Amniotic epithelial cell (primary cell): ENCODE measurements at regions not wholly inside any gene's neighbourhood (a gene's known extent, or its start where the extent isn't known, plus 50 kb on each side); places are given as distances from the start of the nearest gene placed in this dataset.
"Not testable (repeated sequence)": the region's sequence is repeated elsewhere in the genome, so short reads cannot be mapped to it uniquely, and the experiment has no call there.

ENCODE experiments used
- DNase-seq: peaks from one replicate; pipeline ENCODE4 v3.0.0-alpha.2; 2010; ENCODE audit warnings: low read depth

DNA sequence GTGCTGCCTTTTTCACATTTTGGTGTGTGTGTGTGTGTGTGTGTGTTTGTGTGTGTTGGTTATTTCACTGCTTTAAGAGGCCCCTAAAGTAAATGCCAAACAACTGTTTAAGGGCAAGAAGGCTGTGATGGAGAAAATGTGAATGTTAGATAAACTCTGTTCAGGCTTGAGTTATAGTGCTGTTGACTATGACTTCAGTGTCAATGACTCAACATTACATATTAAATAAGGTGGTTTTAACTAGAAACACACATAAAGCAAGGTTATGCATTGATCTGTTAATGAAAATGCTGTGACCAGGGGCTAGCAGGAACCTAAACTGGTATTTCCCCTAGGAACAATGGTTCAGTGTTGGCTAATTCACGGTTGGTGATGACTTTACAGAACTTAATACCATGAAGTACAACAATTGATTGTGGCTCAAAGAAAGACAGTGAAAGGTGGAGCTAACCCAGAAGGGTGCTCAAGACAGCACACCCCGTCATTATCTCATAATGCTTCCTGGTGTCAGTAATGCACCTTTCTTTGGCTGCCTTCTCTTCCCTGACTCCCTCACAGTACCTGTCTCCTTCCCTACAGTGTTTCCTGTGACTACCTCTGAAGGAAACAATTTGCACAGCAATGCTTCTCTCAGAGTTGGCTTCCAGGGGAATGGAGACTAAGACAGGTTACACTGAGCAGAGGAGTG is 116.1 kb downstream of the RIN2 start:
- DNase-seq: no peak

DNA sequence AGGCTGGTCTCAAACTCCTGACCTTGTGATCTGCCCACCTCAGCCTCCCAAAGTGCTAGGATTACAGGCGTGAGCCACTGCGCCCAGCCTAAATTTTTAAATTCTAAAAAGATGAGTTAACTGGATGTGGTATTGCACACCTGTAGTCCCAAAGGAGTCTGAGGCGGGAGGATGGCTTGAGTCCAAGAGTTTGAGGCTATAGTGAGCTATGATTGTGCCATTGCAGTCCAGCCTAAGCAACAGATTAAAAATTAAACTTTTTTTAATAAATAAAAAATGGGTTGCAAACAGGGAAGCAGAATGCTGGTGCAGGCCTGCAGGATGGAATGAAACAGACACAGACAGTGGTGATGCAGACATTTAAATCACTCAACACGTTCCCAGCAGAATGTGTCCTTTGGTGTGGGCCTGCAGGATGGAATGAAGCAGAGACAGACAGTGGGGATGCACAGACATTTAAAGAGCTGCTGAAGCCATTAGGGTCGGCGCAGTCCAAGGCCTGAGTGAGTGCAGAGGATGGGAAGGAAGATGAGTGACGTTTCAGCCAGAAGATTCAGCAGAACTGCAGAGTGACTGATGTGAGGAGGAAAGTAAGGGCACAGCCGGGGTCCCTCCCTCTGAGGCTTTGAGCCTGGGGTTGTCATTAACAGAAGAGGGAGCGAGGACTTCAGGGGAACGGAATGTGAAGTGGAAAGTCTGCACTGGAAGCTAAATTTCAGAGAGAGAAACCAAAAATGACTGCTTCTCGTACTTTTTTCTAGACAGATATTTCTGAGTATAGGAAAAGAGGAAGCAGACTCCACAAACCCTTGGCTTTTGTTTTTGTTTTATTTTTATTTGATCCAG is 117.5 kb downstream of the RIN2 start:
- DNase-seq: no peak

DNA sequence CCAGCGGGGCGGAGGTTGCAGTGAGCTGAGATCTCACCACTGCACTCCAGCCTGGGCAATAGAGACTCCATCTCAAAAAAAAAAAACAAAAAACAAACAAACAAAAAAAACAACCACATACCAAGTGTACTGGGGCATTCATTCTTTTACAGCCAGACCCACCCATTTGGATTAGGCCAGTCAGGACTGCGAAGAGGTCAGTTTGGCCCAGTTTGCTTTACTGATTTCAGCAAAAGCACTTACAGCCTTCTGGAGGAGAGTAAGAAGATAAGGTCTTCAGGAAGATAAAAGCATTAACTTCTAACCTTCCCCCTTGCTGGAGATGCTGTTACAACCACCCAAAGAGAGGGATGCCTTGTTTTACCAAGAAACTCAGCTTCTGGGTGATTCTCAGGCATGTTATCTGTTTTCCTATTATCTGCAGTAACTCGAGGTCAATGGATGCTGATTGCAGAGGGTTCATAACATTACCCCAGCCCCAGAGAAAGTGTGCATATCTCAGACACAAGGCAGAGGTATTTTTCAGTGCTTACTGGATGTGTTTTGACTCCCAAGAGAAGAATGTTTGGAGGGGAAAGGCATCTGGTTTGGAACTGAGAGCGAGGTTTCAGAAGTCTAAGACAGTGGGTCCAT is 118.9 kb downstream of the RIN2 start:
- peak; percentile 73 for DNase-seq

DNA sequence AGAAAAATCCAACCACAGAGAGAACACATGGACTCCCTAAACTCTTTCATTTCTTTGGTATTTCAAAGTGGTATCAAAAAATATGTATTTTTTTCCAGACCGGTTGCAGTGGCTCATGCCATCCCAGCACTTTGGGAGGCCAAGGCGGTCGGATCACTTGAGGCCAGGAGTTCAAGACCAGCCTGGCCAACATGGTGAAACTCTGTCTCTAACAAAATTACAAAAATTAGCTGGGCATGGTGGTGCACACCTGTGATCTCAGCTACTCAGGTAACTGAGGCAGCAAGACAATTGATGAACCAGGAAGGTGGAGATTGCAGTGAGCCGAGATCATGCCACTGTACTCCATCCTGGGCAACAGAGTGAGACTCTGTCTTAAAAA is 121.8 kb downstream of the RIN2 start:
- not testable (repeated sequence) for DNase-seq

DNA sequence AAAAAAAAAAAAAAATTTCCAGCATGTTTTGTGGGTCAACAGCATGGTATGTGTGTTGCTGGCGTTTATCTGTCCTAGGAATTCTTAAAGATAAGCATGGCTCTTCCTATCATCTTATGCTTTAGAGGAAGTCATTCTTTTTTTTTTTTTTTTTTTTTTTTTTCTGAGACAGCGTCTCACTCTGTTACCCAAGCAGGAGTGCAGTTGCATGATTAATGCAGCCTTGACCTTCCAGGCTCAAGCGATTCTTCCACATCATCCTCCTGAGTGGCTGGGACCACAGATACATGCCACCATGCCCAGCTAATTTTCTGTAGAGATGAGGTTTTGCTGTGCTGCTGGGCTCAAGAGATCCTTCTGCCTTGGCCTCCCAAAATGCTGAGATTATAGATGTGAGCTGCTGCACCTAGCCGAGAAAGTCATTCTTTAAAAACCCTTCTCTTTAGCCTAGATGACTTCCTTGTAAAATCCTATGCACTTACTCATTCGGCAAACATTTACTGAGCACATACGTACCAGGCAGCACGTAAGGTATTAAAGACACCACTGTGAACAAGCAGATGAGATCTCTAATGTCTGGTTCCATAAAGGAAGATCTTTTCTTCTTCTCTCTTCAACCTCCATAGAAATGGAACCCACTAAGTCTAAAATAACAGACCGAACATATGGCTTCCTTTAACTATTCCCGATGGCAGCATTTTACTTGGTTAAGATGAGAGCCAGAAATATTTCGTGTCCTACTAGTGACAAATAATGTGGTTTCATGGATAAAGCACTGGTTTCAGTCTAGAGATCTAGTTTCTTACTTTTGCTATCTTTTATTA is 122.4 kb downstream of the RIN2 start:
- DNase-seq: peak; percentile 96

DNA sequence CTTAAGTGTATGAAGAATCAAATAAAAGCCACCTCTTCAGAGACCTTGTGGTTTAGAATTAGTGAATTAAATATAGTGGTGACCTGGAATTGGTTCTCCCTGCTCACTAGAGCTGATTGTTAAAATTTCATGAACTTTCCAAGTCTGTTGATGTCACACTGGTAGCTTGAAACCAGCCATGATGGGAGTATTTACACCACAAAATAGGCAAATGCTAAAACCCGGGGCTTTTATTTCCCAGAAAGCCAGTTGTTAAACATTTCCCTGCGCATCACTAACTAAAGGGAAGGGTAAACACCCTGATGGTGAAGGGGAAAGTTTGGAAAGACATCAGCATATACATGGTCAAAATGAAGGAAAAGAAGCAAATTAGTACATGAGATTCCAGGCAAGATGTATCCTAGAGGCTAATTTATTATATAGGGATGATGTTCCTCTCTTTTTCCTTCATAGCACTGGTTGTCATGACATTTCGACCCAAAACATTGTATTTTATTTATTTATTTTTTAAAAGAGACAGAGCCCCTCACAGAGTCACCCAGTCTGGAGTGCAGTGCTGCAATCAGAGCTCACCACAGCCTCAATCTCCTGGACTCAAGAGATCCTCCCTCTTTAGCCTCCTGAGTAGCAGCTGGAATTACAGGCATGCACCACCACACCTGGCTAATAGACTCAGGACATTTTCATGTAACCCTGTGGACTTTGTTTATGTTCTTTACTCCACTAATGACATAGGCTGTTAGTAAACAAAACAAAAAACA is 123.2 kb downstream of the RIN2 start:
- DNase-seq: peak; percentile 28

DNA sequence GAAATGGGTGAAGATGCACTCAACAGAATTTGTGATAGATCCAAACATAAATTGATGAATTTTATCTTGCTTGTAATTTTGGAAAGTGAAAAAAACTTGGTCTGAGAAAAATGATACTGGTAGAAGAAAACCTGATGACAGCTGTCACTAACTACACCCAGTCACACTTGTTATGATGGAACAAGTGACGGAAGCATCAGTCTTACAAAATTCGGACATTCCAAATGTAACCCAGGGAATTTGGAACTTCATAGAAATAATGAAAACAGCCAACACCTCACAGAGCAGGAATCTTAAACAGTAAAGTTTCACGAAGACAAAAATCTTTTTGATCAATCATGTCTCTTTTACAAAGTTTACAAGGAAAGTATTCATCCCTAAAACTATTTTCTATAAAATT is 123.9 kb downstream of the RIN2 start:
- DNase-seq: no peak

DNA sequence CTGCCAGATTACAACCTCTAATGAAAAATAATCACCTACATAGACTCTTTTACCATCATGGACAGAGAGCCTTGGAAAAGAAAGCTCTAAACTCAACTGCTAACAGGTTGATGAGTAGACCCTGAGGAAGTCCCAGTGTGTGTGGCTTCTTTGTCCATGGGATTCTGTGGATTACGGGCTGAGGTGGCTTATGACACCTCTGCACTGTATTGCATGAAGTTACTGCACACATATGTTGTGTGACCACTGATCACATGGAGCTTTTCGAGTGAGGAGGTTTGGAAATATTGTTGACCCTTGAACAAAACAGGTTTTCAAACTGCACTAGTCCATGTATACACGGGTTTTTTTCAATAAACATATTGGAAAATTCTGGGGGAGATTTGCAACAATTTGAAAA is 124.4 kb downstream of the RIN2 start:
- DNase-seq: no peak

DNA sequence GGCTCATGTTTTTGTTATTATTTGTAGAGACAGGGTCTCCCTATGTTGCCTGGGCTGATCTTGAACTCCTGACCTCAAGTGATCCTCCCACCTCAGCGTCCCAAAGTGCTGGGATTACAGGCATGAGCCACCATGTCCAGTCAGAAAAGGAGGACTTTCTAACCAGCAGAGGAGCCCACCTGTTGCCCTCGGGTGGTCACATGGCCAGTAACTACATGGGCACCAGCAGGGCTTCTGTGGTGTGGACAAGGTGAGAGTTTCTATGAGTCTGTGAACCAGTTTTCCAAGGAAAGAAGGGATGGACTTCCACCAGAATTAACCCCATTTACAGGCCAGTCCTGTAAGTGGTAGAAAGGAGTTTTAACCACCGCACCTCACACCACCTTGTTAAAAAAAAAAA is 125.4 kb downstream of the RIN2 start:
- no peak for DNase-seq

DNA sequence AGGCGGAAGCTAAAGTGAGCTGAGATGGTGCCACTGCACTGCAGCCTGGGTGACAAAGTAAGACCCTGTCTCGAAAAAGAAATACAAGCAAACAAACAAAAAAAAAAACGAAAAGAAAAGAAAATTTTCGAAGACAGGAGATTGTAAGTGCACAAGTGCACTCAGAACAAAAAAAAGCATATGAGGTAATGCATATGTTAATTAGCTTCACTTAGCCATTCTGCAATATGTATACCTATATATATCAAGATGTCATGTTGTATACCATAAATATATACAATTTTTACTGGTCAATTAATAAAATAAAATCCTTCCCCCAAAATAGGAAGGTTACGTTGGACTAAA is 127.5 kb downstream of the RIN2 start:
- no peak for DNase-seq

DNA sequence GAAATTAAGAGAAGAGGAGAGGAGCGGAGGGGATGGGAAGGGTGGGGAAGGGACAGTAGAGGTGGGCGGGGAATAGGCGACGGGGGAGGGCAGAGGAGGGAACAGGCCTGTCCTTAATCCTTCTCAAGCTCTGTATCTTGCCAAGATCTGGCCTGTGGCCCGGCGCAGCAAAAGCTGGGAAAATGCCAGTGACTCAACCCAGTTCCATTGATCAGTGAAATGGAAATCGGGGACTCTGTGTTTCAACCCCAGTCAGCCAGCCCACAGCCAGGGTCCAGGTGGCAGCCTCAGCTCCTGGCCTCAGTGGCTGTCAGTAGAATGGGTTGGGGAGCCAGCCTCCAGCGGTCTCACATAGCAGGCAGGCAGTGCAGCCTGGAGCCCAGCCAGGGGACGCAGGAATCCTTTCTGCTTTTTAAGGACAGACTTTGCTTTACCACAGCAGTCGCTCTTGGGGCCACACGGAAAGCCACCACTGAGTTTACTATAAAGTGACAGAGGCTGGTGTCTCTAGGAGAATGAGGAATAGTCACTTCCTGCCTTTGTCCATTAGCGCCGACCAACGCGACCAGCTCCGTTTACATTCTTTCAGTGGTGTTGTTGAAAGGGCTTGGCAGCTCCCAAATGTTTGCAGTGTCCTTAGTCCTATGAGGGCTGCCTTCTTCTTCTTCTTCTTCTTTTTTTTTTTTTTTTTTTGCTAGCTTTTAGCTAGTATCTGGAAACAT is 128.0 kb downstream of the RIN2 start:
- no peak for DNase-seq

DNA sequence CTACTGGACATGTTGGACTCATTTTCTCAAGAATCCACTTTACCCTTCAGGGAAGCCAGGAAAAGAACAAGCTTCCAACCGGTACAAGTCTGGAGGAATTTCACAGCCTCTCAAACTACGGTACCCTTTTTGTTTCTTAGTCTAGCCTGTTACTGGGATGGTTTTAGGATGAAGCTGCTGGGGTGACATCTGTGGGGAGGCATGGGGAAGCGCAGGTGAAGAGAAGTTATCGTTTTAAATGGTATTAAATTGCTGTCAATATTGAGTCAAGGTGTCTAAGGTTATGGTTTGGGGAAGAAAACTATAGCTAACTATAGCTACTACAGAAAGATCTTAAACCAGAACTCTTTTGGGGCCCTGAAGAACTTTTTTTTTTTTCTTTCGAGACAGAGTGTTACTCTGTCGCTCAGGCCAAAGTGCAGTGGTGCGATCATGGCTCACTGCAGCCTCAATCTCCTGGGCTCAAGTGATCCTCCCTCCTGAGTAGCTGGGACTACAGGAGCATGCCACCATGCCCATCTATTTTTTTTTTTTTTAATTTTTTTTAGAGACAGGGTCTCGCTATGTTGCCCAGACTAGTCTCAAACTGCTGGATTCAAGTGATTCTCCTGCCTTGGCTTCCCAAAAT is 128.7 kb downstream of the RIN2 start:
- DNase-seq: no peak

DNA sequence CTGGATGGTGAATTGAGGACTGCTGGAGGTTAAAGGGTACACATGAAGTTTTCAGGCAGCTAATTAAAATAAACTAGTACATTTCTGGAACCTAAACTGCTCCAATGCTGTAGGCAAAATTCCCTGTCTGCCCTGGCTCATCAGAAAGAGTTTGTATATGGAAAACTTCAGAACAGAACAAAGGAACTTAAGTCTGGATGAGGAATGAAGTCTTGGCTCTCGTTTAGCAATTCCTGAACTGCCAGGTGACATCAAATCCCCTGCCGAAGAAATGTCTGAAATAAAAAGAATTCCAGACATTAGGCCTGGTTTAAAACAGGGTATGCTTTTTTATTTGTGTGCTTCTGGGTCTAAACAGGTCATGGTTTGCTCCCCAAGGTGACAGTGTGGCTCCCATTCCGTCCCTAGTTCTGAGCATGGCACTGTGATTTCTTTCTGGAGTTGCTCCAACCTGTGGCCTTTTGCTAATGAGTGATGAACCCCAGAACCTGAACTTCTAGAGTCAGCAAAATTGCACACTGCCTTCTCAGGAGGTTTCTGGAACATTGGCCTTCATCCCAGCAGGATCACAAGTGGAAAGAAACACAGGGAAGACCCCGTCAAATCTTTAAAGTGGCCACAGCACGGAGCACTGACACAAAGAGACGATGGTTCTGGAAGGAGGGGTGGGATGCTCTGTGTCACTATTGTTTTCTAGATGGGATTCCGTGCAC is 129.4 kb upstream of the NAA20 start:
- DNase-seq: no peak

DNA sequence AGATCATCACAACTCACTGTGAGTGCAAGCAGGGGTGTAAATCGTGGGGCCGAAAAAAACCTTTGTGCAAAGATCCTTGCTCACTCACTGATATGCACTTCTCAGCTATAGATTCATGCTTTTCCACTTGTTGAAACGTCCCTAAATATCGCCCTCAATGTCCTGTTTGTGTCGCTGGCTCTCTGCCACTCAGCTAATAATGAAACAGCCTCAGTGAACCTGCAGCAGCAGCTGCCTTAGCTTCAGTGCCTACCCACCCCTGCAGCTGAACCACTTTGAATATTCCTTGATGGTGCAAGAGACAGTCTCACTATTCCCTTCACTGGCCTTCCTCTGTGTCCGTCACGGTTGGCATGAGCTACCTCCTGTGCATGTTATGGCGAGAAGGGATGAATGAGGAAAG is 128.9 kb upstream of the NAA20 start:
- DNase-seq: peak; percentile 33

DNA sequence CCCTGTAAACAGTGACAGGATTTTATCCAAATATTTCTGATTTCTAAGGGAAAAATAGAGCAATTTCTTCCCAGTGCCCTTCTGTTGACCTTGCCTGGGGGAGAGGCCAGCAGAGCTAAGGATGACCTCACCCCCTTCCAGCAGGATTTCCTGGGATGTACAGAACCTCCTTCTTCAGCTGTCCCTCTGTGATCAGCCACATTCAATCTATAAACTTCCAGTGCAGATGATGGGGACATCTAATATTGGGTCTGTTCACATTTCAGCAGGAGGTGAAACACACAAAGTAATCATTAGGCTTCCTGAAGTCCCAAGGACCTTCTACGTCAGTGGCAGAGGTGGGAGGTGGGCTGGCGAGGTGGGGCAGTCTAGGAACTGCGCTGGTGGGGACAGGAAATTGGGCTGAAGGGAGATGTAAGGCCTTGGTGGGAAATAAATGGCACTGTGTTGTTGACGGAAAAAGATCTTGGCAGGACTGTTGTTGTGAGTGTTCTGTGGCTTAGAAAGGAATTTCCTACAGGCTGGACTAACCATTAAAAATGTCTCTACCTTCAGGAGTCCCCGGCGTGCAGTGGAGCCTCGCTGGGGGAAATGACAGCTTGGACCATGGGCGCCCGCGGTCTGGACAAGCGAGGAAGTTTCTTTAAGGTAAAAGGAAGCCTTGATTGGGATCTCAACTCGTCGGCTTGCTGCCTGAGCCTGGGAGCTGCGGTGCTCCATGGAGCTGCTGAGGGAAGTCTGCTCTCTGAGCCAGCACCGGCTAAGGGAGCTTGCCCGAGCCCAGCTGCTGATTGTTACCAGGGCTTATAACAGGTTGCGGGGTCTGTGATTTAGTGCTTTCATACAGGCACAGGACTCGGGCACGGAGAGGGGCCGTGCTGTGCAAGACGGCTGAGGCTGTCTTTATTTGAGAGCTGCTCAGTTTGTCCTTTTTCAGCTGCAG is 127.9 kb upstream of the NAA20 start:
- DNase-seq: peak; percentile 92

DNA sequence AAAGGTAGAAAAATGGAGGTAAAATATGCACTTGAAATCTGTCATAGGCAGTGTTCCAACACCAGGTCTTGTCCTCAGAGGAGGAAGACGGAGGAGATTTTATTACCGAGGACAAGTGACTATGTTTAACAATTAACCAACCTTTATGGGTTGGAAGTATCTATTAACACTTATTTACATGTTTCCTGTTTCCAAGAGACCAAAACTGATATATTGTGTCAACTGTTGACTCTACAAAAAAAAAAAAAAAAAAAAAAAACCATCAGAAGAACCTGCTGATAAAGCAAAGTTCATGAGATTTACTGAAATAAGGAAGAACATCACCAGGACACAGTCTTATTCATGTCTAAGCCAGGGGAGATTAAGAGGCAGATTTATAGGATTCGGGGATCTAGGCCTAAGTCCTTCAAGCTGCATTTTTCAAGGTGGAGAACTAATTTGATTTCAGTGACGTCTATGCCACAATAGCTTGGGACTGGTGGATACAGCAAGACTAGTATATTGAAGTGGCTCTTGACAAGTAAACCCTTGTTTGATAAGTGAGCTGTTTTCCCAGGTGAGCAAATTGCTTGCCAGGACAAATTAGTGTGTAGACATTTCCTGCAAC is 126.6 kb upstream of the NAA20 start:
- DNase-seq: peak; percentile 38

DNA sequence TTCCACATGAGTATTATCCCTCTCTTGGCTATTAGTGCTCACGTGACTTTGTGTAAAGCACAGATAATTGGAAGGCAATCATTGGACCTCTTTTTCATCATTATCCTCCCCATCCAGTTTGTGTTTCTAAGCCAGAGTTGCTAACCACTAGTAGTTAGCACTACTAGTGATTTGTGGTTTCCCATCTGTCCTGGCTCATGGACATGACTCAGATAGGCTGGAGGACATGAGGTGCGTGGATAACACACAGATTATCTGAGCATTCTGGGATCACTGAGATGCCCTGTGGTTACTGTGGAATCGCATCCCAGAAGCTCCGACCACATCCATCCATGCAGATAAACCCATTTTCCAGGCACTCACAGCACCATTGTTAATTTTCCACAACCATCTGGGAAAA is 123.8 kb upstream of the NAA20 start:
- peak; percentile 90 for DNase-seq

DNA sequence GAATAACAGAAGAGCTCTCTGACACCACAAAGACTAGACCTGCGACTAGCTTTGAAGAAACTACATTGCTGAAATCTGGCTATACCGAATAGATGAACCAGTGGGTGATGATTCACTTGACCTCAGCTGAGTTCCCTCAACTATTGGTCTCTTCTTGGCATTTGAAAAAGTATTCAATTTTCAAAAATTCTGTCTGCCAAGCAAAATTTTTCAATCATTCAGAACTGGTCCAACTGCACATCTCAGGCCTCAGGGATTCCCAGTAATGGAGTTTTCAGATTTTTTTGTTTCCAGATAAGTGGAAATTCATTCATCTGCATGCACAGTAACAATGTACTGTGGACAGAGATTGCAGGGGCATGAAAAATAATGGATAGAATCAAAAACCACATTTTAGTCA is 121.4 kb upstream of the NAA20 start:
- no peak for DNase-seq
